ENCODE measurements at regions not wholly inside any gene's neighbourhood (a gene's known extent, or its start where the extent isn't known, plus 50 kb on each side); places are given as distances from the start of the nearest gene placed in this dataset.
"Not testable (repeated sequence)": the region's sequence is repeated elsewhere in the genome, so short reads cannot be mapped to it uniquely, and the experiment has no call there.

DNA sequence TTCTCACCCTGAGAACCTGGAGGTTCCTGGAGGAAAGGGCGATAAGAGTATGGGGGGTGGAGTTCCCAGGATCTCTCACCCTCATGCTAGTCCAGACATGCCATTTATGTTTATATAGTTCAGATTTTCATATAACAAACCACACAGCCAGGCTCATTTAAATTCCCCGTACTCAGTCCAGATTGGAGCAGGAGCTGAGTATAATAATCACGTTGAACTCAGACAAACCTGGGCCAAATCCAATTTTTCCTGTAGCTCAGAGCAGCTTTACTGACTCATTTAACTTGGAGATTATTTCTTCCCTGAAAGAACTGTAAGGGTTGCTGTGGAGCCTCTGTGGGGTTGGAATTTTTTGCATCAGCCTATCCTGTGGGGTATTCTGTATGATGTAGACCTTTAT is 660.8 kb downstream of the TMEM121 start:
- DNase-seq: no peak

DNA sequence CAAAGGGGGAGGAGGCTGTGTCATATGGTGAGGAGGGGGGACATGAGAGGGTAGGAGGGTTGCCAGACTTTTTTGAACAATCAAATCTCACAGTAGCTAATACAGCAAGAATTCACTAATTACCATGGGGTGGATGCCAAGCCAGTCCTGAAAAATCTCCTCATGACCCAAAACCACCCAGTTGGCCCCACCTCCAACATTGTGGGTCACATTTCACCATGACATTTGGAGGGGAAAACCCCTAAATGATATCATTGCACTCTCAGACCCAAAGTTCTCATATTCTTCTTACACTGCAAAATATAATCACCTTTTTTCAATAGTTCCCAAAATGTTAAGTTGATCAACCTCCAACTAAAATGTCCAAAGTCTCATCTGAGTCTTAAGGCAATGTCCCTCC is 666.3 kb downstream of the TMEM121 start:
- not testable (repeated sequence) for DNase-seq

DNA sequence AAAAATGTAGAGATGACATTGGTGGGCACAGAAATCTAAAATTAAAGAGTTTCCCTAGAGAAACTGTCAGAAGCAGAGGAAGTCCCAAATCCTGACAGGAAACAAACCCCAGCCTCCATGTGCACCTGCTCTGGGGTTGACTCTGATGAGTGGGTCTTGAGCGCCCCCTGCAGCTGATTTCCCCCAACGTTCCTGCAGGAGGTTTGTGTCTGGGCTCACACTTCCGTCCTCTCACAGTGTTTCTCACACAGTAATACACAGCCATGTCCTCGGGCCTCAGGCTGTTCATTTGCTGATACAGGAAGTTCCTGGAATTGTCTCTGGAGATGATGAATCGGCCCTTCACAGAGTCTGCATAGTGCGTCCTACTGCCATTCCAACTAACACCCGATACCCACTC is 670.1 kb downstream of the TMEM121 start:
- peak; percentile 52 for DNase-seq

DNA sequence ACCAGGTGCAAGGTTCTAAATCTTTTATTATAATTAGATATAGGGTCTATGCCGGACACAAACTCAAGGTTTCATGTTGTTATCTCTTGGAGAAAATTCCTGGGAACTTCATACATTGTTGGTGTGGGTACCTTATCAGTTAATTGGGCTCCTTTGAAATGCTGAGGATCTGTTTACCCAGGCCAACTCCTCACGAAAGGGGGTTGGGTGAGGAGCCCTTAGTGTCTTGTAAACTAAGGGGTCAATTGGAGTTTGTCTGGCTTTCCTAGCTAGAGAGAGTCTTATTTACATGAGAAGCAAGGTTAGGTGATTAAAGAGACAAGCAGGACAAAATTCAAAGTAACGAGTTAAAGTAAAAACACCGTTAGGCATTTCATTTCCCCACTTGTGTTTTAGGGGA is 670.9 kb downstream of the TMEM121 start:
- not testable (repeated sequence) for DNase-seq

DNA sequence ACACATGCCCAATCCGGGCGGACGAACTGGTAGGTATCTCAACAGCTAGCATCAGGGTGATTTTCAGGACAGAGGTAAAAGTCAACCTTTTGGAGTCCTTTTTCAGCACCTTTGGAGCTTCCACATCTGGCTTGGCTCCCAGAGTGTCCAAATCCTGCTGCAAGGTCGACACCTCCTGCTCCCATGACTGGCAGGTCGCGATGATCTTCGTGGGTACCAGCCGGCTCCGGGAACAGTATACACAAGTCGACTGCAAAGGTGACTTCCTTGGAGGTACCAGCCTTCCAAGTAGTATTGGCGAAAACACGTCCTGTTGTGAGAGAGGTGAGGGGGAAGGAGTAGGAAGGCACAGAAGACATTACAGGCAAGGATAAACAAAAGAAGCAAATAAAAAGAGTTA is 672.7 kb downstream of the TMEM121 start:
- no peak for DNase-seq

DNA sequence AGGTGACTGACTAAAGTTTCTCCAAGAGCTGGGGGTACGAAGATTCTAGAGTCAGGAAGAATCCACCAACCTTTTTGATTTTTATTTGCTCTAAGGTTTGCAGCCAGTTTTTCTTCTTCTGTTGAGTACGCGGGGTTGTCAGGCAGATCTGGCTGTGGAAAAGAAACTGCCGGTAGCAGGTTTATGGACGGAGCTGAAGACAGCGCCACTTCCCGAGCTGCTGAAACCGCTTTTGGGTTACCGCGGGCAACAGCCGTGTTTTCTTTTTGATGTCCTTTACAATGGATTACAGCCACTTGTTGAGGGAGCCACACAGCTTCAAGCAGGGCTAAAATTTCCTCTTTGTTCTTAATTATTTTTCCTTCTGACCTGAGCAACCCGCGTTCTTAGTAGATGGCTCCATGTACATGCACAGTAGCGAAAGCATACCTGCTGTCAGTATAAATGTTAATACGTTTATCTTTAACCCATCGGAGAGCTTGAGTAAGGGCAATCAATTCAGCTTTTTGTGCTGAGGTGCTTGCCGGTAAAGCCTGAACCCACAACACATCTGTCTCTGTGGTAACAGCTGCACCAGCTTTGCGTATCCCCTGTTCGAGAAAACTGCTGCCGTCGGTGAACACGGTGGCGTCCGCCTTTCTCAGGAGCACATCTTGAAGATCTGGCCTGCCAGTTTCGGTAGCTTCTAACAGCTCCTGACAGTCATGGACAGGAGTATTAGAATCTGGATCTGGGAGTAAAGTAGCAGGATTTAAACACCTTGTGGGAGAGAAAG is 674.3 kb downstream of the TMEM121 start:
- DNase-seq: no peak

DNA sequence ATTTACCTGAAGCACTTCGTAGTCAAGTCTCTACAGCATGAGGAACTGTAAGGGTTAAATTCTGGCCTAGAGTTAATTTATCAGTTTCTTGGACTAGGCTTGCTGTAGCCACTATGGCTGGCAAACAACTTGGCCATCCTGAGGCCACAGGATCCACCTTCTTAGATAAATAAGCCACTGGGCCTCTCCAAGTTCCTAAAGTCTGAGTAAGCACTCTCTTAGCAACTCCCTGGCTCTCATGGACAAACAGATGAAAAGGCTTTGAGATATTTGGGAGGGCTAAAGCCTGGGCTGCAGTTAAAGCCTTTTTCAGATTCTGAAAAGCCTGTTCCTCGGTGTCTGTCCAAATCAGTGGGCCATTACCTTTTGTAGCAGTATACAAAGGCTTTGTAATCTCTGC is 675.0 kb downstream of the TMEM121 start:
- no peak for DNase-seq

DNA sequence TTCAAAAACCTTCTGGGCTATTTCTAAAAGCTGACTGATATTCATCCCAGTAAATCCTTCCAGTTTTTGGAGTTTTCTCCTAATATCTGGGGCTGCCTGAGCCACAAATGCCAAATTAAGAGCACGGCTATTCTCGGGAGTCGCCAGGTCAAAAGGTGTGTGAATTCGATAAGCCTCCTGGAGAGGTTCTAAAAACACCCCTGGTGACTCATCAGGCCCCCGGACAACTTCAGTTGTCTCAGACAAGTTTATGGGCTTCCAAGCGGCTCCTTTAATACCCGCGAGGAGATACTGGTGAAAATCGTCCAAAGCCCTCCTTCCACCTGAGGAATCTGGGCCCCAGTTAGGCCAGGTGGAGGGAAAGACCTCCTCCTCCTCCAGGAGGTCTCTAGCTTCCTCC is 677.1 kb downstream of the TMEM121 start:
- DNase-seq: no peak

DNA sequence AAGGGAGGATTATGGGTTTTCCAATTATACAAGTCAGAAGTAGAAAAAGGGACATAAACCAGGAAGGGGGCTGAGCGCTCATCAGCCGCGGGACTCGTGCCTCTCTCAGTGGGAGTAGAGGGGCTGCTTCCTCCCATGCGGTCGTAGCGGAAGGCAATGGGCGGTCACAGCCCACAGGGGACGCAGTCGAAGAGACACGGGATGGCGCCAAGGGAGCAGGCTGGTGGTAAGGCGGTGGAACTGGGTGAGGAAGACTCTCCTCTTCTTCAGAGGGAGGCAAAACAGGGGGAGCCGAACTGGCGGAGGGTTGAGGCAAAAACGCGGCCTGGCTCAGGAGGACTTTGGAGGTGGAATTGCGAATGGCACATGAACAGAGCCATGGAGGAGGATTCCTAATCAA is 677.7 kb downstream of the TMEM121 start:
- no peak for DNase-seq

DNA sequence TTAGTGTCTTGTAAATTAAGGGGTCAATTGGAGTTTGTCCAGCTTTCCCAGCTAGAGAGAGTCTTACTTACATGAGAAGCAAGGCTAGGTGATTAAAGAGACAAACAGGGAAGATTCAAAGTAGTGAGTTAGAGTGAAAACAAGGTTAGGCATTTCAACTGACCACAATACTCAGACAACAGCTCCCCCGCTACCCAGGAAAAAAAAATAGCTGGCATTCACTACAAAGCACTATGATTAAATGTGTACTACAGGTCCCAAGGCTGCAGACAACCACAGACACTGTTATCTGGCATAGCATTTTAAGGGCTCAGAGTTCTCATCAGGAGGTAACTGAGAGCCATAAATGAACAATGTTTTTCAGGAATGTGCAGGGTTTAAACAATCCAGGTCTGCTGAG is 680.9 kb downstream of the TMEM121 start:
- no peak for DNase-seq

DNA sequence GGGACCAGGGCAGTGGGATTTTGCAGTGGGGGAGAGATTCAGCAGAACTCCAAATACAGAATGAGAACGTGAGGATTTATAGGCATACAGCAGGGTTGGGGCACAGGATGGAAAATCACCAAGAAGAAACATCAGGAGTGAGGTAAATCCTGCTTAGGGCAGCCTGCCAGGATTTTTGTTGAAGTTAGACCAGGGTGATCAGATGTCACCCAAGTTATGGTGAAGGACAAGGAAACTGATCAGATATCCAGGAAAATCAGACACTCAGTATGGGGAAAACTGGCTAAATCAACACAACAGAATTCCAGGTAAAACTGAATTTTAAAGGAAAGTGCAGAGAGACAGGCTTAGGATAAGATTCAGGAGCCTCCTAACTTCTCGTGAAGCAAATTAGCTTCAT is 682.4 kb downstream of the TMEM121 start:
- DNase-seq: no peak

DNA sequence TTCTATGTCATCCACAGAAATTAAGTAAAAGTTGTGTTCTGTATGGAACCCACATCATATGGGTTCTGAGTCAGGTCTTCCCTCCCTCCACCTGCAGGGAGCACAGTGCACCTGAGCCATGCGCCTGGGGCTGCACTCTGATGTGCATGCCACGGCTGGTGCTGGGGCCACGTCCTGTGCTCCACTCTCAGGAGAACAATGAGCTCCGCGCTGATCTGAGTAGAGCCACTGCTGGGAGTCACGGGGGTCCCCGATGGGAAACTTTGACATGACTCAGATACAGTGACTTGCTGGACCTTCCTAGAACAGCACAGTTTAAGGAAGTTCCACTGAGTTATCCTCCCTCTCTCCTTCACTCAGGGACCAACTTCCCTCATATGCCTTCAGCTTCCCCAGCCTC is 683.4 kb downstream of the TMEM121 start:
- DNase-seq: no peak

DNA sequence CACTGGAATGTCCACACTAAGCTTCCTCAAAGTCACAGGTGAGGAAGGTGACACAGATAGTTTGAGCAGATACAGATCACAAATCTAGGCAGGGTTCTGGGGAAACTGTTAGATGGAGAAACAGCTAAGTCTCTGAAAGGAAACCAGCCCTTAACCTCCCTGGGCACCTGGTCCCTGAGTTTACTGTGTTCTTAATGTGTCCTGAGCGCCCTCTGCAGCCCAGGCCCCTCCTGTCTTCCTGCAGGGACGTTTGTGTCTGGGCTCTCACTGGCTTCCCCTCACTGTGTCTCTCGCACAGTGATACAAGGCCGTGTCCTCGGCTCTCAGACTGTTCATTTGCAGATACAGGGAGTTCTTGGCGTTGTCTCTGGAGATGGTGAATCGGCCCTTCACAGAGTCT is 684.3 kb downstream of the TMEM121 start:
- peak; percentile 17 for DNase-seq

DNA sequence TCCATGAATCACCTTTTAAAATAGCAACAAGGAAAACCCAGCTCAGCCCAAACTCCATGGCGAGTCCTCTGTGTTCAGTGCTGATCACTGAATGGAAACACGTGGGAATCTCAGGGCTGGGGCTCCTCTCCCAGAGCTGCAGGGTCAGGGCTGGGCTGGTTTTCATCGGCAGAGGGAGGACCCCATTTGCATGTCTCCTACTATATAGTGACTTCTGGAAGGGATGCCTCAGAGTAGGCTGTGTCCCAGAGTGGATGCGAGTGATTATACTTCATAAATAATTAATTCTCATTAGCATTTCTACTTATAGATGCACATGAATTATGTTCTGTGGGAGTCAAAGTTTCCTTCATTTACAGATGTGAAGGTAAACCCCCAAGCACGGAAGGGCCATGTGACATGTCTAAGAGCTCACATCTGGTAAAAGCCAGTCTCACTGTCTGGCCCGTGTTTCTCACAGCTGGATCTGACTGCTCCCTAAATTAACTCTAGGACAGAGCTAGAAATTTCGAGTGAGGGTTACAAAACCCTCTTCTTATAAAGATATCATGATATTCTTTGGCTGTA is 685.0 kb downstream of the TMEM121 start:
- no peak for DNase-seq

DNA sequence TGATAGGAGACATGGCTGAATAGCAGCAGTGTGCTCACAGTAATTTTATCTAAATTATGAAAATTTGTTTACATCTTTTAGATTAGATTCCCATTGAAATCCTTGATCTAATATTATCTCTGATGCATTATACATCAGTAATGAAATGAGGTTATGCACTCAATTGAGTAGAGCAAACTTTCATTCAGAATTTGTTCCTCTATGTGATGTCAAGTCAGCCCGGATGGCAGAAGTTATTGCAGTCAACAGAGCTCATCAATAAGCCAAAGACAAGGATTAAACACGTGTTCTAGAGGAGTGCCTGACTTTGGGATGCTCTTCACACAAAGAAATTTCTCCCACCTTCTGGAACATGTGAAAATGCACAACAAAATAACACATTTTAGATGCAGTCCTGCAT is 688.8 kb downstream of the TMEM121 start:
- DNase-seq: no peak

DNA sequence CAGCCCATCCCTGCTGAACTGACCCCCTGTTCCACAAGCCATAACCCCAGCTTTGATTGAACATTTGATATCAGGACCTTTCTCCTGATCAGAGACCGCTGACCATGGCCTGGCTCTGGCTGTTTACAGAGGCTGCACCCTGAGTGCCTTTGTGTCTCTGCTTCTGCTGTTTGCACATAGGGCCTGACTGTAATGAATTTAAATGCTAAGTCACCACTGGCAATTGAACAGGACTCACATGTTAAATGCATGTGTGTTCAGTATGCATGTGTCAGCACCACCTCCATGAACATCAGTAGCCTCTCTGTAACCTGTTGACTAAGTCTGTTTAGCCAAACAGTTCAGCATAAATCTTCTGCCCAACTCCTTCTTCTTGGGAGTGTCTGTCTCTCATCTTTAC is 690.3 kb downstream of the TMEM121 start:
- DNase-seq: no peak

DNA sequence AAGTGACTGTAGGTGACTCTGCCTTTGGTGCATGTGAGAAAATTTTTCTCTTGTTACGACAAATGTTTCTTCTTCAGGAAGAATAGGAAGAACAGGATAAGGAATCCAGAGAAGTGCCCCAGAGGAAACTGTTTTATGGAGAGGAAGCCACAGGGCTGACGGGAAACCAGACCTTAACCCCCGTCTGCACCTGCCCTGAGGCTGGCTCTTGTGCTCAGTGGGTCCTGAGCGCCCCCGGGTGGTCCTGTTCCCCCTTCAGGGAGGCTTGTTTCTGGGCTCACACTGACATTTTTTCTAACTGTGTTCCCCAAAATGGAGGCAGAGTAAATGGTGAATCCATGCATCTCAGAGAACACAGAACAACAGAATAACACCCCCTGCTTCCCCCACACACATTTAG is 691.8 kb downstream of the TMEM121 start:
- no peak for DNase-seq

DNA sequence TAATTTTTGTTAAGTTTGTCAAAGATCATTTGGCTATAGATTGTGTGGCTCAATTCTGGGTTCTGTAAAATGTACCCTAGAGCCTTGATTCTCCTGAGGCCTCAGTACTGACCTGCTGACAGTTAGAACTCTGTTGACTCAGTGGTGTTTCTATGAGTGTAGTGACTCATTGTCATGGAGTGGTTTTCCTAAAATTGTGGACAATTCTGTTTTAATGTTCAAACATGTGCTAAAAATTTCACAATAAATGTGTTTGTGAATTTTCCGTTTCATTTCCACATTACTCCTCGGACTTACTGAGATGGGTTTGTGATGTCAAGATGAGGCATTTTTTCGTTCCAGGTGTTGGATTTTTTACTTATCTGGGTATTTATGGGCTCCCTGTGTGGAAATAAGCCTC is 695.9 kb downstream of the TMEM121 start:
- DNase-seq: no peak

DNA sequence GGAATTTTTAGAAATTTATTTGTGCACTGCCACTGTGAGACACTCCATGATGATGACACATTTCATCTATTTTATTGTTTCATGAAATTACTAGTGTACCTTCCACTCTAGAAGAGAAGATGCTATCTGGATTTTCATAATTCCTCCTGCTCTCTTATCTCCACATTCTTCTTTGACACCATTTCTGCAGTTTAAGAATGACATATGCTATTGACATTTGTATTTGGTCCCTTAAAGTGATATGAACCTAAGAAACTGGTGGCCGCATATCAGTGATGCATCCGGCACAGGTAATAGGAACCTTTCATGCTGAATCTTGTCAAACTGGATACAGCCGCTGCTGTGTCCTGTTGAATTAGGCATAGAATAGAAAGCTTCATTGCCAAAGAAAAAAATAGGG is 696.3 kb downstream of the TMEM121 start:
- no peak for DNase-seq

DNA sequence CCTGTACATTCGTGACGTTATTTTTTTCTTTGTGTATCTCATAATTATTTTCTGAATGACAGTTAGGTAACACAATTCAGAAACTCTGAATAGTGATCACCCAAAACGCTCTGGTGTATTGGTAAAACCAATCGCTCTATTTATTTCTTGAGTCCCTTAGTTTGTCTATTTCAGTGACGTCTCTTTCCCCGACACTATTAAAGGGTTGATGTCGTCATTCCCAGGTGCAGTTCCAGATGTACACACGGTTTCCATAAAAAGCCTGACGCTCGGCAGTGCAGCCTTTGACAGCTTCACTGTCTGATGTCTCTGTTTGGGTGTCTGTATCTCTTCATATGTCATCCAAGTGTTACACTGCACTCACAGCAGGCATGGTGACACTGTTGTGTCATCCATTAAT is 701.4 kb downstream of the TMEM121 start:
- no peak for DNase-seq

DNA sequence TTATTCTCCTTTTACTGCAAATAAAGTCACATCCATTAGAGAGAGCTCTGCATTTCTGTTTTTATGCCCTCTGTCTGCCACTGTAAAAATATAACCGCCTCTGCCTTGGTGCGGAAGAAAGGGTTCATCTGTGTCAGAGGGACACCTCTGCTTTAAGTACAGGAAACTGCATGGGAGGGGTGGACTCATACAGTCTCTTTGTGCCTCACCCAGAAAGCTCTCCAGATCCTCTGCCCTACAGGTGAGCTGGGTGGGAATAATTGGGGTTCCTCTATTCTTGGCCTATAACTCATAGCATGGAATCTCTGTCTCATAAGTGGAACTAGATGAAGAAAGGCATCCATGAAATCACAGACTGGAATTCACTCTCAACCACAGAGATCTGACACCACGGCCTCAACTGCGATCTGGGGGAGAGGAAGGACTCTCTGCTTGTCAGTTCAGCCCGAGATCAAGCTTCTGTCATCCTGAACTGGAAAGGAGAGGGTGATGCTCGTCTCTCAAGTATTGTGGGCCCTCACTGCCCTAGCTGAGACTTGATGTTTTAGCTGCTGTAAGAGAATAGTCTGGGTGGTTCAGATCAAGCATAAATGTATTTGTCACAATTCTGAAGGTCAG is 702.3 kb downstream of the TMEM121 start:
- DNase-seq: no peak

DNA sequence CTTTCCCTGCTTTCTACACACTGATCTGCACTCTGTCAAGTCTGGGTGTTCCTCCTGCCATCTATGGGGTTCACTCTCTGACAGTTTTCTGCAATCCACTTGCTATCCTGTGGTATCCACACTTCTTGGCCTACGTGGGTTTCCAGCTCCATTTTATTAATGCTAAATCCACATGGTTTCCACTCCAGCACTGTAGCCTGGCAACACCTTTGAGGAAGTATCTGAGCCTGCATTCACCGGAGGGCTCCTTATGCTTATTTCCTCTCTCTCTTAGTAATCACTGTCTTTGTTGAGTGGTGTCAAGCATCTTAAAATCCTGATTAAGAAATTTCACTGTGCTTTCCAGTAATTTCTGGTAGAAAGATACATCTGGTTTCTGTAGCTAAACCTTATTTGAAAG is 703.7 kb downstream of the TMEM121 start:
- DNase-seq: no peak

DNA sequence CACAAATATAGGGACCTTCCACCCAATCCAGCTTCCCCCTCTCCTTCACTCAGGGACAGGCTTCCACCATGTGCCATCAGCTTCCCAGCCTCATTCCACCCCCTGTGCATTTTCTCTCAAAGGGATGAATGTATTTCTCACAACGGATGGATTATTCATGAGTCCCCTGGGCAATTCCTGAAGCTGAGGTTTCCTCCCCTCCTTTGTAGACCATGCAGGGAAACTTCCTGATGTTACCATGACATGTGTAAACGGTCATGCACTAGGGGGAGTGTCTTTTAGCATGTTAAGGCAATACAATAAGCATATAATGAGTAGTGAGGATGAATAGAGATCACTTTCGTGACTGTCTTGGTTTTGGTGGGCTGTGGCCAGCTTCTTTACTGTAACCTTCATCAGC is 706.8 kb downstream of the TMEM121 start:
- not testable (repeated sequence) for DNase-seq

DNA sequence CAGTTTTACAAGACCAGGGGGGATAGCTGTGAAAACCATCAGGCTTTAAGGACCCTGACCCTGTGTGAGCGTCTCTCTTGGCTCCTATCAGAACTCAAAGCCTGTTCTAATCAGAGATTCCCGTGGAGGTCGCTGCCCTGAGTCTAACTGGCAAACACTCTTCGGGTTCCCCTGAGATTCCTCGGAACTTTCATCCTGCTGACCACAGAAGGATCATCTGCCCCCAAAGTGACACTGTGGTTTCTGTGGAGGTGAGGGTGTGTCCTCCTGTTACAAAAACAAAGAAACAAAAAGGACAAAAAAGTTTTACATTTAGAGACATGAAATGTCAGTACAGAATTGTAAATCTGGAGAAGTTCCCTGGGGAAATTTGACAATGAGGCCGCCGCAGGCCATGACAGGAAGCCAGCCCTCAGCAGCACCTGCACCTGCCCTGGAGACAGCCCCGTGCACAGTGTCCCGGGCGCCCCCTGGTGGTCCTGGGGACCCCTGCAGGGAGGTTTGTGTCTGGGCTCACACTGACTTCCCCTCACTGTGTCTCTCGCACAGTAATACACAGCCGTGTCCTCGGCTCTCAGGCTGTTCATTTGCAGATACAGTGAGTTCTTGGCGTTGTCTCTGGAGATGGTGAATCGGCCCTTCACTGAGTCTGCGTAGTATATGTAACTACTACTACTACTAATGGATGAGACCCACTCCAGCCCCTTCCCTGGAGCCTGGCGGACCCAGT is 708.3 kb downstream of the TMEM121 start:
- DNase-seq: not testable (repeated sequence)
